Panc1 (cell line): ENCODE measurements at regions not wholly inside any gene's neighbourhood (a gene's known extent, or its start where the extent isn't known, plus 50 kb on each side); places are given as distances from the start of the nearest gene placed in this dataset.

ENCODE experiments used
- ATAC-seq: fragments of 200-7000 bp; cut with Tn5 transposase; 2 replicates; pipeline ENCODE4 v1.9.1; 2020; ENCODE audit warnings: mild to moderate bottlenecking, moderate library complexity
- BruUV-seq: library from RNA; stranded (reverse); fragments of 400-500 nt; replicated peaks from 2 replicates; lab custom pipeline; 2021; lab: Mats Ljungman, UMichigan
- CTCF ChIA-PET: fragments of 300-600 bp; sonication (Branson Sonifier 250); formaldehyde crosslinking; loops from one replicate; lab custom pipeline; 2022; ENCODE audit warnings: antibody characterized with exemption; lab: Charles Lee
- POLR2A ChIA-PET: fragments of 300-600 bp; sonication (Branson Sonifier 250); formaldehyde crosslinking; loops from one replicate; lab custom pipeline; 2022; ENCODE audit warnings: antibody characterized with exemption; lab: Charles Lee
- DNase-seq: peaks from one replicate; pipeline ENCODE4 v3.0.0-alpha.2; 2010; ENCODE audit warnings: low read depth, low spot score
- H3K27ac ChIP-seq: 2 replicates; pipeline ENCODE4 v1.5.1; 2011; ENCODE audit warnings: mild to moderate bottlenecking, low read length, inconsistent platforms
- H3K27me3 ChIP-seq: fragments of 200-500 bp; sonication (Bioruptor generic); 2 replicates; pipeline ENCODE4 v1.6.0; 2014; ENCODE audit warnings: low read length, inconsistent platforms; ENCODE audit not compliant: control insufficient read depth, insufficient read depth
- H3K36me3 ChIP-seq: fragments of 200-500 bp; sonication (Bioruptor generic); 2 replicates; pipeline ENCODE4 v1.5.1; 2014; ENCODE audit warnings: inconsistent platforms, mild to moderate bottlenecking, low read length, moderate library complexity; ENCODE audit not compliant: control insufficient read depth, insufficient read depth
- H3K4me1 ChIP-seq: 2 replicates; pipeline ENCODE4 v1.5.1; 2011; ENCODE audit warnings: inconsistent platforms, mild to moderate bottlenecking, low read length, moderate library complexity; ENCODE audit not compliant: control insufficient read depth, insufficient read depth
- H3K4me3 ChIP-seq, 2 experiments: 2 replicates each; pipeline ENCODE4 v1.5.1; 2011 to 2012; ENCODE audit warnings: low read depth in 2 of 2, low read length in 2 of 2, mild to moderate bottlenecking in 2 of 2, inconsistent platforms in 1 of 2, moderate library complexity in 1 of 2
- H3K9me3 ChIP-seq: fragments of 200-500 bp; sonication (Bioruptor generic); 2 replicates; pipeline ENCODE4 v1.5.1; 2014; ENCODE audit warnings: low read depth, mild to moderate bottlenecking, inconsistent platforms, low read length, moderate library complexity; ENCODE audit not compliant: control insufficient read depth, insufficient read depth
- POLR2AphosphoS5 ChIP-seq: IDR thresholded peaks from 2 replicates; pipeline ENCODE4 v1.6.1; 2012; ENCODE audit warnings: mild to moderate bottlenecking, low read depth, low read length, moderate library complexity
- SIN3A ChIP-seq: IDR thresholded peaks from 2 replicates; pipeline ENCODE4 v1.6.1; 2012; ENCODE audit warnings: low read depth, mild to moderate bottlenecking, low read length, moderate library complexity, borderline replicate concordance; ENCODE audit not compliant: insufficient read depth
- TCF7L2 ChIP-seq: IDR thresholded peaks from 2 replicates; pipeline ENCODE4 v1.6.1; 2011; ENCODE audit warnings: mild to moderate bottlenecking, low read depth, low read length, inconsistent platforms
- in situ Hi-C: cut with HindIII; loops from 2 replicates; pipeline ENCODE4 v1.10.0; 2016; ENCODE audit warnings: low sequenced_read_pairs, low pct_unique_long_range_greater_than_20kb
- intact Hi-C: fragments of 100-400 bp; cut with micrococcal nuclease; formaldehyde crosslinking; loops from one replicate; pipeline ENCODE4 v1.10.0; 2022; ENCODE audit not compliant: unreplicated experiment
- TF ChIP-seq, protein P1 (sequence below), 2 experiments: IDR thresholded peaks; 2 replicates each; pipeline ENCODE4 v1.6.1; 2011 to 2012; ENCODE audit warnings: low read depth in 2 of 2, control low read depth in 1 of 2, low read length in 1 of 2, mild to moderate bottlenecking in 1 of 2, moderate library complexity in 1 of 2; ENCODE audit not compliant: insufficient read depth in 1 of 2
- TF ChIP-seq, protein P2 (sequence below): fragments of 450-650 bp; IDR thresholded peaks from 2 replicates; pipeline ENCODE4 v1.5.1; 2017; ENCODE audit warnings: mild to moderate bottlenecking

DNA sequence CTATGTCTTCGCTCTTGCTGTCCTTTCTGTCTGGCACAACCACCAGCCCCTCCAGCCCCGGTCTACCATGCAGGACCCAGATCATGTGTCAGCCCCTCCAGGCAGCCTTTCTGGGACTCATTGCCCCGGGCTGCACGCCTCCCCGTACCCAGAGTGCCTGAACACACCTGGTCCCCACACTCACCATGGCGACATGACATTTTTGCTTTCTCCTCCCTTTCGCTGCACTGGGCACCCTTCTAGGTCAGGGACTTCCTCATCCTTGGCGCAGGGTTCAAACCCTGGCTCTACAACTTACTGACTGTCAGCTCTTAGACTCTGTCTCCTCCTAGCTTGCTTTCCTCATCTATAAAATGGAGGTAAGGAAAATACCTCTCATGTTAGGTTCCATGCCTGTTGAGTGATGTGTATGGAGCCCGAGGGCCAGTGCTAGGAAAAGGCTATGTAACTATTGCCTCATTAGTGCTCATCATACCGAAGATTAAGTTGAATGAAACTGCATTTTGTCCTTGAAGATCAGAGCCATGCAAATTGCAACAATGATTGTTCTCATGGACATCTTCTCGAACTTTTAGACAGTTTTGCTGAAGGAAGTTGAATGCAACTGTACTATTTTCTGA lies 49.7 kb upstream of the TIAM2 start:
- no TSS peak for BruUV-seq
- no peak for ATAC-seq
- H3K4me1 ChIP-seq = no peaks in the 10 kb centered on the region
- intact Hi-C loops (no loop called here), in situ Hi-C loops (no loop called here)
- ChIA-PET POLR2A (no interaction called here), CTCF (no interaction called here)
- no peaks in the 10 kb centered on the region for H3K36me3 ChIP-seq
- no peaks in the 10 kb centered on the region for H3K27me3 ChIP-seq
- H3K9me3 ChIP-seq = no peaks in the 10 kb centered on the region
- no peak for DNase-seq
- H3K27ac ChIP-seq = no peak overlapping the region
- TF ChIP-seq TCF7L2 = no peak
- TF ChIP-seq POLR2AphosphoS5 = no peak
- TF ChIP-seq, protein P1, sequence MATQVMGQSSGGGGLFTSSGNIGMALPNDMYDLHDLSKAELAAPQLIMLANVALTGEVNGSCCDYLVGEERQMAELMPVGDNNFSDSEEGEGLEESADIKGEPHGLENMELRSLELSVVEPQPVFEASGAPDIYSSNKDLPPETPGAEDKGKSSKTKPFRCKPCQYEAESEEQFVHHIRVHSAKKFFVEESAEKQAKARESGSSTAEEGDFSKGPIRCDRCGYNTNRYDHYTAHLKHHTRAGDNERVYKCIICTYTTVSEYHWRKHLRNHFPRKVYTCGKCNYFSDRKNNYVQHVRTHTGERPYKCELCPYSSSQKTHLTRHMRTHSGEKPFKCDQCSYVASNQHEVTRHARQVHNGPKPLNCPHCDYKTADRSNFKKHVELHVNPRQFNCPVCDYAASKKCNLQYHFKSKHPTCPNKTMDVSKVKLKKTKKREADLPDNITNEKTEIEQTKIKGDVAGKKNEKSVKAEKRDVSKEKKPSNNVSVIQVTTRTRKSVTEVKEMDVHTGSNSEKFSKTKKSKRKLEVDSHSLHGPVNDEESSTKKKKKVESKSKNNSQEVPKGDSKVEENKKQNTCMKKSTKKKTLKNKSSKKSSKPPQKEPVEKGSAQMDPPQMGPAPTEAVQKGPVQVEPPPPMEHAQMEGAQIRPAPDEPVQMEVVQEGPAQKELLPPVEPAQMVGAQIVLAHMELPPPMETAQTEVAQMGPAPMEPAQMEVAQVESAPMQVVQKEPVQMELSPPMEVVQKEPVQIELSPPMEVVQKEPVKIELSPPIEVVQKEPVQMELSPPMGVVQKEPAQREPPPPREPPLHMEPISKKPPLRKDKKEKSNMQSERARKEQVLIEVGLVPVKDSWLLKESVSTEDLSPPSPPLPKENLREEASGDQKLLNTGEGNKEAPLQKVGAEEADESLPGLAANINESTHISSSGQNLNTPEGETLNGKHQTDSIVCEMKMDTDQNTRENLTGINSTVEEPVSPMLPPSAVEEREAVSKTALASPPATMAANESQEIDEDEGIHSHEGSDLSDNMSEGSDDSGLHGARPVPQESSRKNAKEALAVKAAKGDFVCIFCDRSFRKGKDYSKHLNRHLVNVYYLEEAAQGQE (IDR thresholded peaks at IDR 0.05; ENCODE audit: insufficient read depth in 1 of 2, low read depth in 2 of 2, low read length in 1 of 2) = no peak
- no peak for TF ChIP-seq SIN3A
- TF ChIP-seq, protein P2, sequence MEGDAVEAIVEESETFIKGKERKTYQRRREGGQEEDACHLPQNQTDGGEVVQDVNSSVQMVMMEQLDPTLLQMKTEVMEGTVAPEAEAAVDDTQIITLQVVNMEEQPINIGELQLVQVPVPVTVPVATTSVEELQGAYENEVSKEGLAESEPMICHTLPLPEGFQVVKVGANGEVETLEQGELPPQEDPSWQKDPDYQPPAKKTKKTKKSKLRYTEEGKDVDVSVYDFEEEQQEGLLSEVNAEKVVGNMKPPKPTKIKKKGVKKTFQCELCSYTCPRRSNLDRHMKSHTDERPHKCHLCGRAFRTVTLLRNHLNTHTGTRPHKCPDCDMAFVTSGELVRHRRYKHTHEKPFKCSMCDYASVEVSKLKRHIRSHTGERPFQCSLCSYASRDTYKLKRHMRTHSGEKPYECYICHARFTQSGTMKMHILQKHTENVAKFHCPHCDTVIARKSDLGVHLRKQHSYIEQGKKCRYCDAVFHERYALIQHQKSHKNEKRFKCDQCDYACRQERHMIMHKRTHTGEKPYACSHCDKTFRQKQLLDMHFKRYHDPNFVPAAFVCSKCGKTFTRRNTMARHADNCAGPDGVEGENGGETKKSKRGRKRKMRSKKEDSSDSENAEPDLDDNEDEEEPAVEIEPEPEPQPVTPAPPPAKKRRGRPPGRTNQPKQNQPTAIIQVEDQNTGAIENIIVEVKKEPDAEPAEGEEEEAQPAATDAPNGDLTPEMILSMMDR = no peak
- no peak overlapping the region for H3K4me3 ChIP-seq
